GM19240 (cell line): ENCODE measurements at regions not wholly inside any gene's neighbourhood (a gene's known extent, or its start where the extent isn't known, plus 50 kb on each side); places are given as distances from the start of the nearest gene placed in this dataset.

ENCODE experiments used
- DNase-seq: peaks from one replicate; pipeline ENCODE4 v3.0.0; 2011; ENCODE audit warnings: low spot score; ENCODE audit not compliant: insufficient read length

DNA sequence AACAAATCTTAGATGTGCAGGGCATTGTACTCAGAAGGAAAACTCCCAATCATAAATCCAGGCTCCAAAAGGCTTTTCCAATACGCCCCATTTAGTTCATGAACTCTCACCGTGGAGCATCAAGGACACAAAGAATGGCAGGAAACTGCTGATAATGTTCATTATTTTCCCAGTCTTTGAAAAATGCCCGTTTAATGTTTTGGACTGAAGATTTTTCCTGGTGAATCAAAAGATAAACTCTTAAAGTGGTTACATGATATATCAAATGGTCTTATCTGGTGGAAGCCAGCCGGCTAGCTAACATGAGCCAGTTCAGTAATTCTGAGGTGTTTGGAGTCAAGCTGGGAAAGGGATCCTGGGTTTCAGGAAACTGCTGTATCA, 62.1 kb upstream of the AP1S2 start:
- no peak for DNase-seq

DNA sequence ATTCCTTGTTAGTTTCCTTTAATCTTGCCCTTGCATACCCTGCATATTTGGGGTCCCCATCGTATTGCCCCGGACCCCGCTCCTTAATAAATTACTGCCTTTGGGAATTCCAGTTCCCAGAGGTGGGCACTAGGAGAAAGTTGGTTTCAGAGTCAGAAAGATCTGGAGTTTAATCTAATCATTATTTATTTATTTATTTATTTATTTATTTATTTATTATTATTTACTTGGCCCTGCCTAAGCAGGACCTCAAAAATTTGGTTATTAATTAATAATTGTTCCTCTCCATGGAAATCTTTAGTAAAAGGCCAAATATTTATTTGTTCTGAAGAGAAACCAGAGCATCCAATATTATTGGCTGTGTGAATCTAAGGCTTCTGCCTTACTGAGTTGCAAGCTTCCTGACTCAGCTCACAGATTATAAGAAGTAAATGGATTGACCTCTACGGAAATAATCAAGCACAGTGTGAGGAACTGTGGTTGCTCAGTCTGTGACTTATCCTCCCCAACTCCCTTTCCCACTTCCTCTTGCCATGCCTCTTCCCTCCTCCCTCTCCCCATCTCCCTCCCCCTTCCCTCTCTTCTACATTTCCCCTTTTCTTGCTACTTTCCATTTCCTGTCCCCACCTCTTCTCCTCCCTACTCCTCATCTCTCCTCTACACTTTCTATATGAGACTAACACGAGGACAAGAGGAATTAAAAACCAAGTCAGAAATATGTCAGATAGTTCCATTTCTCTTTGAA, 61.5 kb upstream of the AP1S2 start:
- no peak for DNase-seq

DNA sequence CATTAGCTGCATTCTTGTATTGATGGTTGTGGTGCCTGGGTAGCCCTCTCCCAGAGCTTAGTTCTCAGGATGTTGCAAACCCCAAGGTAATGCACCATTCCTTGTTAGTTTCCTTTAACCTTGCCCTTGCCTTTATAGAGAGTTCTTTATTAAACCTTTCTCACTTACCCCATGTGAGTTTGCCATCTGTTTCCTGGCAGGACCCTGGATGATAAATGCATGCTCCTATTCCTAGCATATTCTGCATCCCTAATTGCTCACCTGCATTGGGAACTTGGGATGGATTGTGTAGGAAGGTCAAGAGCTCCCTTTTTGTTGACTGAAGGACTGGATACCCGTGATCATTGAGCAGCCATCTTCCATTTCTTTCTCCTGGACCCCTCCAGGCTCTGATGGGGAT, 59.9 kb upstream of the AP1S2 start:
- no peak for DNase-seq

DNA sequence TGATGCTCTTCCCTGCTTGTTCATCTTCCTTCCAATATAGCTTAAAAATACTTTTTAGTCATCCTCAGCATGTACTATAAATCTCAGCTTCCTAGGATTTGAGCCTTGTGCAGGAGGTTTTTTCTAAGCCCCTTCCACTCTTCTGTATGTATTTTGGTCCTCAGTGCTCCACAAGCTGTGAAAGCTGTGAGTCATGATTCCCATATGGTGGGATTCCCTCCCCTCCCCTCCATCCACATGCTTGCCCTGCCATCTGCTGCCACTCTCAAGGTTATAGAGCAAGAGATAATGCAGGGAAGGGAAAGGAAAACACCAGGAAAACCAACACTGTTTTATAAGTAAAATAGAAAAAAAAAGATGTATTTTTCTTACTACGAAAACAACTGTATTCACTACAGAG, 58.5 kb upstream of the AP1S2 start:
- no peak for DNase-seq

DNA sequence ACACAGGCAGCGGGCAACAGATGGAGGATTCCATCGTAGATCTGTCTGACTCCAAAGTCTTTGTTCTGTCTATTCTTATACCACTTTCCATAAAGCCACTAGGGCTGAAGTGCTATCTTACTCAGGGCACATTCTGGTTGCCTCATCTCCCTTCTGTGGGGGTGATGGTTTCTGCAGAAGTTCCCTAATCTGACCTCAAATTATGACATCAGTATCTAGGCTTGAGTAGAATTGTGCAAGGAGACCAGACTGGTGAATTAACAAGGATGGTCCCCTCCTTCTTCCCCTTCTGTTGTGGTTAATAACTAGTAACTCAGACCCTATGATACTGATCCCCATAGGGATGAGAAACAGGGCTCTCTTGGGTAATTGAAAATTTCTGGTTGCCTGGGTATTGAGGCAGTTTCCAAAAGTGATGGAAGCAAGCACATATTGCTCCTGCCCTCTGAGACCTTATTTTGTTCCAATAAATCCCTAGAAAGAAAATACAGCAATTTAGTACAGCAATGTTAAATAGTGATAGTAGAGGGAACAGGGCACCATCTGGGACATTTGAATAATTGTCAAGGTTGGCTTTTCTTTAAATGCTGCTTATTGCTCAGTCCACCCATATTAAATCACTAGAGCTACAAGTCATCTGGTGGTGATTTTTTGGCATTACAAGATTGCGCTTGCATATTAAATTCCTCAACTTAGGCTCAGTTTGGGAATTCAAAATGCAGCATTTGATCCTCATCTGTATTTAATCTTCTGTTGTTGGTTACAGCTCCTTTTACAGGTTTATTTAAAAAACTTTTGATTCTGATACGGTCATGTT, 57.3 kb upstream of the AP1S2 start:
- DNase-seq = no peak

DNA sequence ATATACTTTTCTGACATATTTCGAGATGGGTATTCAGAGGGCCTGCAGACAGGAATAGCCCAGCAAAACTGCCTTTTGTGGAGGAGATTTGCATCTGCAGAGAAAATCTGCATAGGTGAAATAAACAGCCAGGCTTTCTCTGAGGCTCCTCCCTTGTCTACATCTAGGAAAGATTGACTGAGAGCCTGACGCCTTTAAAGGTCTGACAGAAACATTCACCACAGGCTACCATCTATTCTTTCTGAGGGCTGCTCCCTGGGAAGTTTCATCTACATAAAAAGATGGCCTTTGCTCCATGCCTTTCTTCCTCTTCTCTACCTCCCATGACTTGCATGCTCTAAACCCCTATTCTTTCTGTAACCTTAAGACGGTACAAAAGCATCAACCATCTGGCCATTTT, 55.0 kb upstream of the AP1S2 start:
- DNase-seq = no peak

DNA sequence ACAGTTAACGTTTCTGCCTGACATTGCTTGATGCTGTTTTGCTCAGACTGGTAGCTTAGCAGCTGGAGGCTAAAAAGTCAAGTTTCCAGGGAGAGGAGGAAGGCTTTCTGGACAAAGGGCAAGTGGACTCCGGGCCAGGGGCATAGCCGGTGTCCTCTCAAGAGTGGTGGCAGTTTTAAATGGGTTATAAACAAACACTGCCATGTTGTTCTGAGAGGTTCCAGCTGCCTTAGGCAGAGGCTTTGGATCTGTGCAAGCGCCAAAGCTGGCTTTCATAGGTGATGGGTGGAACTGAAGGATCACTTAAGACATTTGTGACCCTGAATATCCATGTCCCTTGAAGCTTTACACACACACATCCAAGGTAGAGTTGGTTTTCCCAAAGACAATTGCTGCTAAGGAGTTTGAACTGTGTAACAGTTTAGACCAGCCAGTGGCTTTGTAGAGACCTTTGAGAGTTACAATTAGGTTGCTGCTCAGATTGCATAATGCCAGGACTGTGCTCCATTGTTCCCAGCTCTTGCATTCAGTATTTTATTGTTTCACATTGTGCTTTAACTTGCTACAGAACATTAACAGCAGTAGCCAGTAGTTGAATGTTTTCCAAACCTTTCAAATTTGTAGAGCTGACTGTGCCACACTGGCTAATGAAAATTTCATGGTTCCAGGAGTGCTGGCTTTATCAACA, 54.1 kb upstream of the AP1S2 start:
- DNase-seq = no peak

DNA sequence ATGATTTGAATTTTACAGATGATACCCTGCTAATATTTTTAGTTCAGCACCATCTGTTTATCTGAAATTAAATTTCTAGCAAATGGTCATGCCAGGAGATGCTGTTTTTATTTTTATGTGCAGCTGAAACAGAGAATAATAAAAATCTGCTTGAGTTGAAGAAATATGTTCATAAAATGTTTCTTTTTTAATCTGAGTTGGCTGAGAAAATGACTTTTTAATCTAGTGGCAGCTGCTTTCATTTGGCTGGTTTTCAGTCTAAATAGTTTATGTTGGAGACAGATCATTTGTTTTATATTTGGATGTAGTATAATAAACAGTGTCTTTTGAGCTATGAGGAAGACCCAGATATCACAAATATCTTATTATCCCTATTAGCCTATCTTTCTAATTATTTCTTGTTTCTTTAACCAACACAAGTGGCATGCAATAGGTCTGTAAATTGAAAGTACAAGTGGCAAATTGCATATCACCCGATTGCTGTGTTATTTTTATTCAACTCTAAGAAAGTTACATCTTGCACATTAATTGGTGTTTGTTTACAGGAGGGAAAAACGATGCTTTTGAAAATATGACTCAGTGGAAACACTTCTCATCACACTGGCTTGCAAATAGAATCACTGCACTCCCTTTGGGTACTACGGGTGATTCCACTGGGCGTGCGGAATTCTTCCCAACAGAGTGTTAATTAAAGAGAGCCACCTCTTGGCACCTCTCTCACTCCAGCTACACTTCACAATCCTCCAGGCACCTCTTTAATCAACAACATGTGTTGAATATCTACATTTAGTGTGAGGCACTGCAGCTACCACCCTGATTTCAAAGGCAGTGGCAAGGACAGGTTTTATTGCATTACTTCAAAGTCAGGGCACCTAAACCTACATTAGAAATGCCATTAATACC, 51.7 kb upstream of the AP1S2 start:
- no peak for DNase-seq
